GM23338 (cell line): ENCODE measurements at regions not wholly inside any gene's neighbourhood (a gene's known extent, or its start where the extent isn't known, plus 50 kb on each side); places are given as distances from the start of the nearest gene placed in this dataset.

ENCODE experiments used
- ATAC-seq: fragments of 200-7000 bp; cut with Tn5 transposase; 3 replicates; pipeline ENCODE4 v1.9.1; 2020
- DNase-seq: peaks from one replicate; pipeline ENCODE4 v3.0.0-alpha.2; 2015; ENCODE audit warnings: low spot score
- H2AFZ ChIP-seq: fragments of 200-600 bp; sonication (generic); 2 replicates; pipeline ENCODE4 v1.8.0; 2016; ENCODE audit warnings: antibody characterized with exemption, mild to moderate bottlenecking, moderate library complexity
- H3F3A ChIP-seq: fragments of 200-600 bp; sonication (generic); replicated peaks from 2 replicates; pipeline ENCODE4 v1.8.0; 2017; ENCODE audit warnings: antibody characterized with exemption, mixed run types, low read depth
- H3K27ac ChIP-seq: fragments of 200-600 bp; sonication (generic); 2 replicates; pipeline ENCODE4 v1.6.1; 2016; ENCODE audit warnings: low read depth
- H3K27me3 ChIP-seq: fragments of 200-600 bp; sonication (generic); 2 replicates; pipeline ENCODE4 v1.8.0; 2016; ENCODE audit warnings: mild to moderate bottlenecking, mixed run types, moderate library complexity; ENCODE audit not compliant: insufficient read depth
- H3K36me3 ChIP-seq: fragments of 200-600 bp; sonication (generic); 2 replicates; pipeline ENCODE4 v1.8.0; 2016; ENCODE audit warnings: mild to moderate bottlenecking; ENCODE audit not compliant: insufficient read depth
- H3K4me1 ChIP-seq: fragments of 200-600 bp; sonication (generic); 2 replicates; pipeline ENCODE4 v1.8.0; 2016; ENCODE audit warnings: mild to moderate bottlenecking, moderate library complexity; ENCODE audit not compliant: insufficient read depth
- H3K4me2 ChIP-seq: fragments of 200-600 bp; sonication (generic); 2 replicates; pipeline ENCODE4 v1.7.1; 2017; ENCODE audit warnings: mixed run types
- H3K4me3 ChIP-seq: fragments of 200-600 bp; sonication (generic); 2 replicates; pipeline ENCODE4 v1.6.1; 2016; ENCODE audit warnings: mixed run types
- H3K79me2 ChIP-seq: fragments of 200-600 bp; sonication (generic); replicated peaks from 2 replicates; pipeline ENCODE4 v1.8.0; 2017; ENCODE audit warnings: mild to moderate bottlenecking; ENCODE audit not compliant: insufficient read depth
- H3K9me2 ChIP-seq: fragments of 200-600 bp; sonication (generic); 2 replicates; pipeline ENCODE4 v1.8.0; 2017; ENCODE audit not compliant: insufficient read depth
- H4K20me1 ChIP-seq: fragments of 200-600 bp; sonication (generic); replicated peaks from 2 replicates; pipeline ENCODE4 v1.8.0; 2017; ENCODE audit warnings: mild to moderate bottlenecking; ENCODE audit not compliant: insufficient read depth
- H3K27ac Mint-ChIP-seq: 2 replicates; pipeline ENCODE4 v1.8.0; 2020; ENCODE audit warnings: inconsistent platforms, mild to moderate bottlenecking, moderate library complexity, mixed read lengths
- H3K27me3 Mint-ChIP-seq: 3 replicates; pipeline ENCODE4 v1.8.0; 2022; ENCODE audit warnings: low read depth, mild to moderate bottlenecking, moderate library complexity, mixed read lengths, inconsistent platforms; ENCODE audit not compliant: insufficient read depth, poor library complexity
- H3K36me3 Mint-ChIP-seq: 3 replicates; pipeline ENCODE4 v1.8.0; 2021; ENCODE audit warnings: low read depth, mild to moderate bottlenecking, inconsistent platforms, moderate library complexity, mixed read lengths
- H3K4me1 Mint-ChIP-seq: 3 replicates; pipeline ENCODE4 v1.8.0; 2020; ENCODE audit warnings: mild to moderate bottlenecking, inconsistent platforms, mixed read lengths
- H3K4me3 Mint-ChIP-seq: 3 replicates; pipeline ENCODE4 v1.8.0; 2021; ENCODE audit warnings: moderate library complexity, mild to moderate bottlenecking, inconsistent platforms, mixed read lengths
- H3K9me3 Mint-ChIP-seq: 3 replicates; pipeline ENCODE4 v1.8.0; 2020; ENCODE audit warnings: moderate library complexity, mild to moderate bottlenecking, inconsistent platforms, mixed read lengths
- CTCF ChIP-seq, 2 experiments: fragments of 200-600 bp in 1 of 2; sonication (generic) in 1 of 2; conservative IDR thresholded peaks; 2 replicates each; pipeline versions ENCODE4 v1.5.1 to v1.6.1; 2016 to 2017; ENCODE audit warnings: antibody characterized with exemption in 2 of 2, low read depth in 2 of 2, mild to moderate bottlenecking in 2 of 2, moderate library complexity in 1 of 2
- EZH2phosphoT487 ChIP-seq: fragments of 200-600 bp; sonication (generic); IDR thresholded peaks from one replicate; pipeline ENCODE4 v1.8.1; 2018; ENCODE audit warnings: antibody characterized with exemption; ENCODE audit not compliant: unreplicated experiment
- NANOG ChIP-seq: IDR thresholded peaks from 2 replicates; pipeline ENCODE4 v1.6.1; 2016; ENCODE audit warnings: antibody characterized with exemption, borderline replicate concordance
- STAT1 ChIP-seq: IDR thresholded peaks from one replicate; pipeline ENCODE4 v1.6.1; 2016; ENCODE audit warnings: antibody characterized with exemption; ENCODE audit not compliant: unreplicated experiment
- ZNF114 ChIP-seq: fragments of 250-450 bp; sonication (Bioruptor Pico); IDR thresholded peaks from 2 replicates; pipeline ENCODE4 v1.5.0; 2020; ENCODE audit warnings: mild to moderate bottlenecking, moderate library complexity
- ZNF462 ChIP-seq: fragments of 250-450 bp; sonication (Bioruptor Pico); IDR thresholded peaks from 2 replicates; pipeline ENCODE4 v1.5.0; 2020; ENCODE audit warnings: mild to moderate bottlenecking, moderate library complexity

GRCh38 chr1:115404911-115405310 is 66.9 kb upstream of the NGF start (continued):
- TF ChIP-seq ZNF462 (CRISPR knock-in tag): no peak
- no peak for TF ChIP-seq CTCF (conservative IDR thresholded peaks at IDR 0.05; ENCODE audit: low read depth in 2 of 2)

- H3K4me3 ChIP-seq: no peak overlapping the region
- no peak for ATAC-seq
- no peak overlapping the region for H3K27ac ChIP-seq
- no peak overlapping the region for H3K4me2 ChIP-seq
- H3F3A ChIP-seq: no peaks in the 10 kb centered on the region
- H3K27me3 ChIP-seq: no peaks in the 10 kb centered on the region
- H4K20me1 ChIP-seq: no peaks in the 10 kb centered on the region
- no peaks in the 10 kb centered on the region for H3K4me1 ChIP-seq
- H2AFZ ChIP-seq: no peak overlapping the region
- H3K9me2 ChIP-seq: no peaks in the 10 kb centered on the region; the same call in 1 of the 2 replicates
- Mint-ChIP-seq H3K27me3 (no peaks in the 10 kb centered on the region), H3K27ac (no peak overlapping the region), H3K4me3 (no peak overlapping the region), H3K9me3 (peaks cover 4% of the 10 kb centered on the region; the same call in 1 of the 3 replicates), H3K4me1 (peaks cover 6% of the 10 kb centered on the region), H3K36me3 (no peaks in the 10 kb centered on the region)
- no peak for DNase-seq
- H3K79me2 ChIP-seq: no peaks in the 10 kb centered on the region
- no peaks in the 10 kb centered on the region for H3K36me3 ChIP-seq
- TF ChIP-seq ZNF114 (CRISPR knock-in tag): no peak
- no peak for TF ChIP-seq NANOG
- no peak for TF ChIP-seq STAT1
- no peak for TF ChIP-seq EZH2phosphoT487
Measured at GRCh38 chr1:115402753-115403184, 64.7 kb upstream of the NGF start.
